ENCODE measurements at regions not wholly inside any gene's neighbourhood (a gene's known extent, or its start where the extent isn't known, plus 50 kb on each side); places are given as distances from the start of the nearest gene placed in this dataset.

GRCh38 chr10:42984761-42985325 is 92.0 kb upstream of the RET start:
- TF ChIP-seq, protein P1, sequence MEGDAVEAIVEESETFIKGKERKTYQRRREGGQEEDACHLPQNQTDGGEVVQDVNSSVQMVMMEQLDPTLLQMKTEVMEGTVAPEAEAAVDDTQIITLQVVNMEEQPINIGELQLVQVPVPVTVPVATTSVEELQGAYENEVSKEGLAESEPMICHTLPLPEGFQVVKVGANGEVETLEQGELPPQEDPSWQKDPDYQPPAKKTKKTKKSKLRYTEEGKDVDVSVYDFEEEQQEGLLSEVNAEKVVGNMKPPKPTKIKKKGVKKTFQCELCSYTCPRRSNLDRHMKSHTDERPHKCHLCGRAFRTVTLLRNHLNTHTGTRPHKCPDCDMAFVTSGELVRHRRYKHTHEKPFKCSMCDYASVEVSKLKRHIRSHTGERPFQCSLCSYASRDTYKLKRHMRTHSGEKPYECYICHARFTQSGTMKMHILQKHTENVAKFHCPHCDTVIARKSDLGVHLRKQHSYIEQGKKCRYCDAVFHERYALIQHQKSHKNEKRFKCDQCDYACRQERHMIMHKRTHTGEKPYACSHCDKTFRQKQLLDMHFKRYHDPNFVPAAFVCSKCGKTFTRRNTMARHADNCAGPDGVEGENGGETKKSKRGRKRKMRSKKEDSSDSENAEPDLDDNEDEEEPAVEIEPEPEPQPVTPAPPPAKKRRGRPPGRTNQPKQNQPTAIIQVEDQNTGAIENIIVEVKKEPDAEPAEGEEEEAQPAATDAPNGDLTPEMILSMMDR (conservative IDR thresholded peaks at IDR 0.05; ENCODE audit: low read depth, low read length): no peak
- TF ChIP-seq EZH2 (IDR thresholded peaks at IDR 0.05; ENCODE audit: borderline replicate concordance, low read depth, low read length, poor library complexity, severe bottlenecking): no peak

Data from A673 (cell line).